ENCODE measurements at regions not wholly inside any gene's neighbourhood (a gene's known extent, or its start where the extent isn't known, plus 50 kb on each side); places are given as distances from the start of the nearest gene placed in this dataset.

- DNase-seq (ENCODE audit: low spot score), result no peak
Measured at GRCh38 chr2:66895206-66895605, 460.3 kb downstream of the MEIS1 start.

- no peak for DNase-seq (ENCODE audit: low spot score)
Measured at GRCh38 chr2:66896131-66896530, 461.2 kb downstream of the MEIS1 start.

GRCh38 chr2:66897181-66897580 lies 462.3 kb downstream of the MEIS1 start:
- no peak for DNase-seq (ENCODE audit: low spot score)

GRCh38 chr2:66897691-66898150 lies 462.8 kb downstream of the MEIS1 start:
- DNase-seq (ENCODE audit: low spot score), result no peak

- DNase-seq (ENCODE audit: low spot score), result no peak
Measured at GRCh38 chr2:66899109-66899508, 464.2 kb downstream of the MEIS1 start.

- no peak for DNase-seq (ENCODE audit: low spot score)
Measured at GRCh38 chr2:66899648-66900047, 464.7 kb downstream of the MEIS1 start.

- DNase-seq (ENCODE audit: low spot score), result no peak
Measured at GRCh38 chr2:66901344-66901743, 466.4 kb downstream of the MEIS1 start.

GRCh38 chr2:66903183-66903582 lies 468.3 kb downstream of the MEIS1 start:
- no peak for DNase-seq (ENCODE audit: low spot score)

- DNase-seq (ENCODE audit: low spot score), result no peak
Measured at GRCh38 chr2:66903745-66904465, 469.0 kb downstream of the MEIS1 start.

- DNase-seq (ENCODE audit: low spot score), result no peak
Measured at GRCh38 chr2:66915237-66915636, 480.3 kb downstream of the MEIS1 start.

- DNase-seq (ENCODE audit: low spot score), result no peak
Measured at GRCh38 chr2:66919286-66919685, 477.8 kb upstream of the ETAA1 start.

- DNase-seq (ENCODE audit: low spot score), result no peak
Measured at GRCh38 chr2:66920415-66920814, 476.7 kb upstream of the ETAA1 start.

GRCh38 chr2:66925128-66925527 lies 472.0 kb upstream of the ETAA1 start:
- DNase-seq (ENCODE audit: low spot score), result no peak

- no peak for DNase-seq (ENCODE audit: low spot score)
Measured at GRCh38 chr2:66926594-66927112, 470.5 kb upstream of the ETAA1 start.

GRCh38 chr2:66929632-66930338 lies 467.3 kb upstream of the ETAA1 start:
- DNase-seq (ENCODE audit: low spot score), result no peak

GRCh38 chr2:66930339-66931220 lies 466.6 kb upstream of the ETAA1 start:
- DNase-seq (ENCODE audit: low spot score), result no peak

- no peak for DNase-seq (ENCODE audit: low spot score)
Measured at GRCh38 chr2:66938471-66938967, 458.6 kb upstream of the ETAA1 start.

- DNase-seq (ENCODE audit: low spot score), result no peak
Measured at GRCh38 chr2:66940080-66940479, 457.1 kb upstream of the ETAA1 start.

GRCh38 chr2:66948234-66948633 lies 448.9 kb upstream of the ETAA1 start:
- DNase-seq (ENCODE audit: low spot score), result no peak

- DNase-seq (ENCODE audit: low spot score), result no peak
Measured at GRCh38 chr2:66957198-66957597, 439.9 kb upstream of the ETAA1 start.

- DNase-seq (ENCODE audit: low spot score), result no peak
Measured at GRCh38 chr2:66957677-66958076, 439.5 kb upstream of the ETAA1 start.

GRCh38 chr2:66960161-66960560 lies 437.0 kb upstream of the ETAA1 start:
- DNase-seq (ENCODE audit: low spot score), result no peak

Data from HuH-7.5 (cell line).